ENCODE measurements at regions not wholly inside any gene's neighbourhood (a gene's known extent, or its start where the extent isn't known, plus 50 kb on each side); places are given as distances from the start of the nearest gene placed in this dataset.
"Not testable (repeated sequence)": the region's sequence is repeated elsewhere in the genome, so short reads cannot be mapped to it uniquely, and the experiment has no call there.

DNA sequence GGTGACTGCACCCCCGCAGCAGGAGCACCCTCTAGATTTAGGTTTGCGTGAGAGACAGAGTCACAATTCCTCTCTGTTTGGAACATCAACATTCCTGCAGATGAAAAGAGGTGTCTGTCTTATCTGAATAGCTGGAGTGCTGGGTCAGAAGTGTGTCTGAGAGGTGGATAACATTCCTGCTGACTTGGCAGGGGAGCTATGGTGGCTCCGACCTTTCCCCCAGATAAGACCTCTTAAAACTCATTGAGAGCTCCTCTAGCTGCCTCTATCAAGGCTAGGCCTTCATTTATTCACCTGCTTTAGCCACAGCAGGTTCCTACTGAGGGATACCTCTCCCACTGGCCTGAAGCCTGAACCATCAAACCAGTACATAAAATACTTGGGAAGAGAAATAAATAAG, 615.5 kb downstream of the LRRC70 start:
- Histone ChIP-seq H3K36me3 (ENCODE audit: control insufficient read depth, insufficient read depth, low read length) (no peaks in the 10 kb centered on the region), H3K27me3 (ENCODE audit: control insufficient read depth, insufficient read depth, low read length) (no peaks in the 10 kb centered on the region), H3K4me1 (ENCODE audit: control insufficient read depth, insufficient read depth, low read length) (no peaks in the 10 kb centered on the region), H3K9me3 (ENCODE audit: control insufficient read depth, low read depth, low read length) (no peaks in the 10 kb centered on the region), H3K27ac (ENCODE audit: low read length) (no peak overlapping the region), H3K4me3 (ENCODE audit: low read length) (no peak overlapping the region)
- DNase-seq, result no peak
- WGBS (ENCODE audit: insufficient coverage, low lambda C conversion rate), result 100% methylated on average over 1 of the region's 3 CpGs

DNA sequence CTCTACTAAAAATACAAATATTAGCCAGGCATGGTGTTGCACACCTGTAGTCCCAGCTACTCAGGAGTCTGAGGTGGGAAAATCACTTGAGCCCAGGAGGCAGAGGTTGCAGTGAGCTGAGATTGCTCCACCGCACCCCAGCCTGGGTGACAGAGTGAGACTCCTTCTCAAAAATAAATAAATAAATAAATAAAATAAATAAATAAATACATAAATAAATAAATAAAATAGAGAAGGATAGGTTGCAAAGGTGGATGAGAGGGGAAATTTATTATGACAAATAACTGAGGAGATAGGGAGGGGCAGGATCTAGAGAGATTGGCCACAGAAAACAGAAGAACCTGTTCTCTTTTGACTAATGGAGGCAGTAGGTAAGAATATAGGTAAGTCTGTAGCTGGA, 601.6 kb downstream of the LRRC70 start:
- H3K36me3 ChIP-seq (ENCODE audit: control insufficient read depth, insufficient read depth, low read length); DNase-seq; H3K4me3 ChIP-seq (ENCODE audit: low read length); H3K27me3 ChIP-seq (ENCODE audit: control insufficient read depth, insufficient read depth, low read length); H3K9me3 ChIP-seq (ENCODE audit: control insufficient read depth, low read depth, low read length); H3K27ac ChIP-seq (ENCODE audit: low read length); H3K4me1 ChIP-seq (ENCODE audit: control insufficient read depth, insufficient read depth, low read length): not testable (repeated sequence)
- WGBS (ENCODE audit: insufficient coverage, low lambda C conversion rate), result no CpG with 5 or more reads among the region's 1 CpG

DNA sequence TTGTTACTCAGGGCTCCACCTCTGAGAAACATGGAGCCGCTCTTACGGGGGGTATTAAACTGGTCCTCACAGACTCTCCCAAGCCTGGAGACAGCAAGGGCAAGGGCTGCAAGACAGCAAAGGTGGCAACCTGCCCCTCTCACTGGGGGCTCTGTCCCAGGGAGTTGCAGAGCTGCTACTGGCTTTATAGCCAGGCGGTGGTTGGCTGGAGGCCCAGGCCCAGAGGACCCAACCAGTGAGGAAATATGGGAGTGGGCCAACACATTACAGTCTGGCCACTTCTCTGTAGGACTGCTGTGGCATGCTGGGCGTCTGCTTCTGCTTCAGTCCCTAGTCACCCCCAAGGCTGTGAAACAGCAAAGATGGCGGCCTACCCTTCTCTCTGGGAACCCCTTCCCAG, 597.2 kb downstream of the LRRC70 start:
- Histone ChIP-seq H3K9me3 (ENCODE audit: control insufficient read depth, low read depth, low read length) (no peaks in the 10 kb centered on the region), H3K27me3 (ENCODE audit: control insufficient read depth, insufficient read depth, low read length) (no peaks in the 10 kb centered on the region), H3K4me3 (ENCODE audit: low read length) (no peak overlapping the region), H3K4me1 (ENCODE audit: control insufficient read depth, insufficient read depth, low read length) (no peaks in the 10 kb centered on the region), H3K27ac (ENCODE audit: low read length) (no peak overlapping the region), H3K36me3 (ENCODE audit: control insufficient read depth, insufficient read depth, low read length) (no peaks in the 10 kb centered on the region)
- DNase-seq, result no peak
- WGBS (ENCODE audit: insufficient coverage, low lambda C conversion rate), result no CpG with 5 or more reads among the region's 5 CpGs

DNA sequence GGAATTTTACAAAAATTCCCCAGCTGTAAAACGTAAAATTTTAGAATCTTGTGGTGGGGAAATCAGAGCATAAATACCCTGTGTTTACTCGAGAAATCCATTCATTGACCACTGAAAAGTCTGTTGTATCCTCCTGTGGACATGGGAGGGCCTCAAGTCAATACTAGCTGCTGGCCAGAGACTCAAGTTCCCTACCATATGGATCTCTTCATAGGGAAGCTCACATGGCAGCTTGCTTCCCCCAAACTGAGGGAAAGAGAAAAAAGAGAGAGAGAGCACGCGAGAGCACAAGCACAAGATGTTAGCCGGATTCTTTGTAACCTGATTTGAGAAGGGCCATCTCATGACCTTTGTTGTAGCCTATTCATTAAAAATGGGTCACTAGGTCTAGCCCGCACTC, 591.9 kb downstream of the LRRC70 start:
- Histone ChIP-seq H3K9me3 (ENCODE audit: control insufficient read depth, low read depth, low read length) (no peaks in the 10 kb centered on the region), H3K27ac (ENCODE audit: low read length) (no peak overlapping the region), H3K36me3 (ENCODE audit: control insufficient read depth, insufficient read depth, low read length) (no peaks in the 10 kb centered on the region), H3K4me3 (ENCODE audit: low read length) (no peak overlapping the region), H3K27me3 (ENCODE audit: control insufficient read depth, insufficient read depth, low read length) (no peaks in the 10 kb centered on the region), H3K4me1 (ENCODE audit: control insufficient read depth, insufficient read depth, low read length) (no peaks in the 10 kb centered on the region)
- WGBS (ENCODE audit: insufficient coverage, low lambda C conversion rate), result 71% methylated on average over 1 of the region's 6 CpGs
- no peak for DNase-seq

DNA sequence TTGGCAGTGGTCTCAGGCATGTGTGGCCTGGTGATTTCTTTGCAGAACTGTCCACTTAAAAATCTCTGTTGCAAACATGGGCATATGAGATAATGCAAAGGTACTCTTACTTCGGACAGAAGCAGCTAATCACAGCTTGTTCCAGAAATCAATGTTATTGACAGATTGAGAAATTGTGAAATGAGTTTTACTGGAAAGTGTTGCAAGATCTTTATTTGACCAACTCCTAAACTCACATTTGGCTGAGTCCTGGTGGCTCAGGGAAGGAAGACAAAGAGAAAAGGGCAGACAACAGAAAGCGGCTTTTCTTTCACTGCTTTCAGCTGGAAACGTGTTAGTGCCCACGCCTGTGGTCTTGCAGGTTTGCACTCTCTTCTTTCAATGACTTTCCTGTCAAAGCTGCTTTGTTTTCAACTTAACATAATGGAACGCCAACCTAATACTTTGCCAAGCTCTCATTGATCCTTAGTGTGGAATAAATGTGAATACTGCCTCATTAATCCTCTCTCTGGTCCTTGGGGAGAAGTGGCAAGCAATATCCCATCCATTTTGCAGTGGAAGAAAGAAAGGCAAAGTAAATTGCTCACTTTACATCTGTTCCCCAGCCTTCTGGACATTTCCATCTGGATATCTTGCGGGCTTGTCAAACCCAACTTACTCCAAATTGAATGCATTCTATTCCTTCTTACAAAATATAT, 586.4 kb downstream of the LRRC70 start:
- DNase-seq, result no peak
- Histone ChIP-seq H3K4me1 (ENCODE audit: control insufficient read depth, insufficient read depth, low read length) (no peaks in the 10 kb centered on the region), H3K27me3 (ENCODE audit: control insufficient read depth, insufficient read depth, low read length) (no peaks in the 10 kb centered on the region), H3K27ac (ENCODE audit: low read length) (no peak overlapping the region), H3K36me3 (ENCODE audit: control insufficient read depth, insufficient read depth, low read length) (no peaks in the 10 kb centered on the region), H3K4me3 (ENCODE audit: low read length) (no peak overlapping the region), H3K9me3 (ENCODE audit: control insufficient read depth, low read depth, low read length) (no peaks in the 10 kb centered on the region)
- WGBS (ENCODE audit: insufficient coverage, low lambda C conversion rate), result 85% methylated on average over 4 of the region's 6 CpGs

DNA sequence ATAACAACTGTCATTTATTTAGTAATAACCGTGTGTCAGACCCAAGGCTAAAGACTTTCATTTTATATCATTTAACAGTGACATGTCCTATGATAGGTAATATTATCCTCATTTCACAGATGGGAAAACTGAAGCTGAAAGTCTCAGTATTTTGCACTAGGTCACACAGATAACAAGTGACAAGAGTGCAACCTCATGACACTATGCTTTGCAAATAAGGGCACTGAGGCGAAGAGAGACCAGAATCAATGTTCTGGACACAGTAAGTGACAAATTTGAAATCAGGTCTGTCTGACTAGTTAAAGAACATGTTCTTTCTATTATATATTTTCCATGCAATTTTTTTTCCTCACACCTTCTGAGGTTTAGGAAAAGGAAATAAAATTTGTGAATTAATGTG, 585.7 kb downstream of the LRRC70 start:
- no peak for DNase-seq
- no peak overlapping the region for H3K4me3 ChIP-seq (ENCODE audit: low read length)
- no peak overlapping the region for H3K27ac ChIP-seq (ENCODE audit: low read length)
- H3K36me3 ChIP-seq (ENCODE audit: control insufficient read depth, insufficient read depth, low read length), result no peaks in the 10 kb centered on the region
- no CpG with 5 or more reads among the region's 2 CpGs for WGBS (ENCODE audit: insufficient coverage, low lambda C conversion rate)
- no peaks in the 10 kb centered on the region for H3K27me3 ChIP-seq (ENCODE audit: control insufficient read depth, insufficient read depth, low read length)
- H3K9me3 ChIP-seq (ENCODE audit: control insufficient read depth, low read depth, low read length), result no peaks in the 10 kb centered on the region
- no peaks in the 10 kb centered on the region for H3K4me1 ChIP-seq (ENCODE audit: control insufficient read depth, insufficient read depth, low read length)

DNA sequence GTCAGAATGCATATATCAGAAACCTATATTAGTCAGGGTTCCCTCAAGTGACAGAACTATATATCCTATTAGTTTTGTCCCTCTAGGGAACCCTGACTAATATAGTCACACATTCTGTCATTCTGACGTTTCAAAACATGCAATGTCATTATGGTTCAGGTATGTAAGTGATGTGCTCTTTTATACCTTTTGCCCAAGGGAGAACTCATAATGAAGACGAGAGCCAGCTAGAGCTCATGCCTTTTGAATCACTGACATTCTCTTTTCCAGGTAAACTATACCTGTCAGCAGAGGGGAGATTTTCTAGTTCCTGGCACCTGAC, 576.7 kb downstream of the LRRC70 start:
- WGBS (ENCODE audit: insufficient coverage, low lambda C conversion rate), result 83% methylated on average over 1 of the region's 2 CpGs
- Histone ChIP-seq H3K4me3 (ENCODE audit: low read length) (no peak overlapping the region), H3K27ac (ENCODE audit: low read length) (no peak overlapping the region), H3K27me3 (ENCODE audit: control insufficient read depth, insufficient read depth, low read length) (no peaks in the 10 kb centered on the region), H3K4me1 (ENCODE audit: control insufficient read depth, insufficient read depth, low read length) (no peaks in the 10 kb centered on the region), H3K9me3 (ENCODE audit: control insufficient read depth, low read depth, low read length) (no peaks in the 10 kb centered on the region), H3K36me3 (ENCODE audit: control insufficient read depth, insufficient read depth, low read length) (no peaks in the 10 kb centered on the region)
- no peak for DNase-seq

DNA sequence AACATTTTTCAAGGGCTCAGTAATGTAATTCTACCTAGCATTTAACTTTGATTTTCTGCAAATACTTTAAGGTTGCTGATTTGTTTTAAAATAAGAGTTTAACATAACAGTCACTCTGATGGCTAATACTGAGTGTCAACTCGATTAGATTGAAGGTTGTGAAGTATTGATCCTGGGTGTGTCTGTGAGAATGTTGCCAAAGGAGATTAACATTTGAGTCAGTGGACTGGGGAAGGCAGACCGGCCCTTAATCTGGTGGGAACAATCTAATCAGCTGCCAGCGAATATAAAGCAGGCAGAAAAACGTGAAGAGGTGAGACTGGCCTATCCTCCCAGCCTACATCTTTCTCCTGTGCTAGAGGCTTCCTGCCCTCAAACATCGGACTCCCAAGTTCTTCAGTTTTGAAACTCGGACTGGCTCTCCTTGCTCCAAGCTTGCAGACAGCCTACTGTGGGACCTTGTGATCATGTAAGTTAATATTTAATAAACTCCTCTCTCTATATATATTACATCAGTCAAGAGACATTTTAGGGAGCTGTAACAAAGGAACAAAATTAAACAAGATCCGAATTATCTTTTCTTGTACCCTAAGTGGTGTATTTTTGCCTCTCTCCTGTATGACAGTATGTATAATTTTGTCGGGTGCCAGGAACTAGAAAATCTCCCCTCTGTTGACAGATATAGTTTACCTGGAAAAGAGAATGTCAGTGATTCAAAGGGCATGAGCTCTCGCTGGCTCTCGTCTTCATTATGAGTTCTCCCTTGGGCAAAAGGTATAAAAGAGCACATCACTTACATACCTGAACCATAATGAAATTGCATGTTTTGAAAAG, 576.1 kb downstream of the LRRC70 start:
- Histone ChIP-seq H3K36me3 (ENCODE audit: control insufficient read depth, insufficient read depth, low read length) (no peaks in the 10 kb centered on the region), H3K27me3 (ENCODE audit: control insufficient read depth, insufficient read depth, low read length) (no peaks in the 10 kb centered on the region), H3K4me1 (ENCODE audit: control insufficient read depth, insufficient read depth, low read length) (no peaks in the 10 kb centered on the region), H3K9me3 (ENCODE audit: control insufficient read depth, low read depth, low read length) (no peaks in the 10 kb centered on the region), H3K27ac (ENCODE audit: low read length) (no peak overlapping the region), H3K4me3 (ENCODE audit: low read length) (no peak overlapping the region)
- DNase-seq, result no peak
- WGBS (ENCODE audit: insufficient coverage, low lambda C conversion rate), result 100% methylated on average over 2 of the region's 10 CpGs

DNA sequence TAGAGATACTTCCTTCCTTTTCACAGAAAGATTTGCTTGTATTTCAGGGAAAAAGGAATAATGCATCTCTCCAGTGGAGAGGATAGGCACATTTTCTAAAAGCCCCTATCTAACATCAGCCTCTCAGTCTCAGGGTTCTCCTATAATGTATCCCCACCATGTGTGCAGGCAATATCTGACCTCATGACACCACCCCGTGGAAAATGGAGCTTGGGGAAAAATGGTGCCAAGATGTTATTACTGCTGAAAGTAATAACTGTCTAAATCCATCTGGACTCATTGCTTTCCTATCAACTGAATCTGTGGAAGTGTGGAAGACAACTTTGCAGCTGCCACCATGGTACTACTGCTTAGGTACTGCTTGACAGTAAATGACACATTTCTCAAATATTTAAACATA, 574.3 kb downstream of the LRRC70 start:
- H3K27ac ChIP-seq (ENCODE audit: low read length), result no peak overlapping the region
- H3K36me3 ChIP-seq (ENCODE audit: control insufficient read depth, insufficient read depth, low read length), result no peaks in the 10 kb centered on the region
- H3K9me3 ChIP-seq (ENCODE audit: control insufficient read depth, low read depth, low read length), result no peaks in the 10 kb centered on the region
- H3K4me1 ChIP-seq (ENCODE audit: control insufficient read depth, insufficient read depth, low read length), result no peaks in the 10 kb centered on the region
- H3K4me3 ChIP-seq (ENCODE audit: low read length), result no peak overlapping the region
- WGBS (ENCODE audit: insufficient coverage, low lambda C conversion rate), result no CpG with 5 or more reads among the region's 1 CpG
- DNase-seq, result no peak
- no peaks in the 10 kb centered on the region for H3K27me3 ChIP-seq (ENCODE audit: control insufficient read depth, insufficient read depth, low read length)

DNA sequence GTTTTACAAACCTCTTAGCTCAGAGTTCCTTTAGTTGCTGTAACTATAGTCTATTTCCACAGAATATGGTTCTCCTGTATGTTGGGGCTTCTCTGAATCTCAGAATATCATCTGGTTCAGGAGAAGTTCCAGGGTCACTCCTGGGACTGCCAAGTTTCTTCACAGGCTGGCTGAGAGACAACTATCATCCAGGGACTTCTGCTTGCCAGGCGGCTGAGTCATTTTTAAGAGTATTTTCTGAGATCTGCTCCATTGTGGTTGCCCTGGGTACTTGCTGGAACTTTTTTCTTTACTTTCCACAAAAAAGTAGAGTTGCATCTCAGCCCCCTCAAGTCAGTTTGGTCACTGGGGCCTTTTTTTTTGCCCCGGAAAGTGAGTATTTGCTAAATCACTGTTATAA, 566.5 kb downstream of the LRRC70 start:
- no peak for DNase-seq
- WGBS (ENCODE audit: insufficient coverage, low lambda C conversion rate), result 83% methylated on average over 1 of the region's 2 CpGs
- Histone ChIP-seq H3K9me3 (ENCODE audit: control insufficient read depth, low read depth, low read length) (no peaks in the 10 kb centered on the region), H3K27me3 (ENCODE audit: control insufficient read depth, insufficient read depth, low read length) (no peaks in the 10 kb centered on the region), H3K36me3 (ENCODE audit: control insufficient read depth, insufficient read depth, low read length) (no peaks in the 10 kb centered on the region), H3K27ac (ENCODE audit: low read length) (no peak overlapping the region), H3K4me1 (ENCODE audit: control insufficient read depth, insufficient read depth, low read length) (no peaks in the 10 kb centered on the region), H3K4me3 (ENCODE audit: low read length) (no peak overlapping the region)

DNA sequence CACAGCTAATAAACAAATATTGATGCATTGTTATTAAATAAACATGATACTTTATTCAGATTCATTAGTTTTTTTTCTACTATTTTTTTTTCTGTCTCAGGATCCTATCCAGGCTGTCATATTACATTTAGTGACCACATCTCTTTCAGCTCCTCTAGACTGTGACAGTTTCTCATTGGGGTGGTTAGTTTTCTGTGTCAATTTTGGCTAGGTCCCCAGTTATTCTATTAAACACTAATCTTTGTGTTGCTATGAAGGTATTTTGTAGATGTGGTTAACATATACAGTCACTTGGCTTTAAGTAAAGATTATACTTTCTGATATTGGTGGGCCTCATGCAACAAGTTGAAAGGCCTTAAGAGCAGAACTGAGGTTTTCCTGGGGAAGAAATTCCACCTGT, 563.0 kb downstream of the LRRC70 start:
- no peak overlapping the region for H3K27ac ChIP-seq (ENCODE audit: low read length)
- DNase-seq, result no peak
- H3K36me3 ChIP-seq (ENCODE audit: control insufficient read depth, insufficient read depth, low read length), result no peaks in the 10 kb centered on the region
- H3K9me3 ChIP-seq (ENCODE audit: control insufficient read depth, low read depth, low read length), result no peaks in the 10 kb centered on the region
- H3K4me1 ChIP-seq (ENCODE audit: control insufficient read depth, insufficient read depth, low read length), result no peaks in the 10 kb centered on the region
- H3K27me3 ChIP-seq (ENCODE audit: control insufficient read depth, insufficient read depth, low read length), result no peaks in the 10 kb centered on the region
- no peak overlapping the region for H3K4me3 ChIP-seq (ENCODE audit: low read length)

Measured in large intestine (tissue), 3 donors.